LHCN-M2 (cell line): ENCODE measurements at regions not wholly inside any gene's neighbourhood (a gene's known extent, or its start where the extent isn't known, plus 50 kb on each side); places are given as distances from the start of the nearest gene placed in this dataset.

Experiments
- DNase-seq: peaks from one replicate; pipeline ENCODE4 v3.0.0-alpha.2; 2012; ENCODE audit warnings: low read depth

GRCh38 chr5:147037515-147038205 is 159.1 kb upstream of the PPP2R2B start:
- peak; percentile 82 for DNase-seq

GRCh38 chr5:147040856-147041255 is 162.3 kb upstream of the PPP2R2B start:
- DNase-seq: no peak

GRCh38 chr5:147044572-147045273 is 166.2 kb upstream of the PPP2R2B start:
- DNase-seq: no peak

- no peak for DNase-seq
These were observed 166.7 kb upstream of the PPP2R2B start for GRCh38 chr5:147045290-147045689.

GRCh38 chr5:147046281-147046680 is 167.7 kb upstream of the PPP2R2B start:
- no peak for DNase-seq

GRCh38 chr5:147046894-147047293 is 168.3 kb upstream of the PPP2R2B start:
- no peak for DNase-seq

GRCh38 chr5:147049764-147050163 is 171.2 kb upstream of the PPP2R2B start:
- no peak for DNase-seq

GRCh38 chr5:147050172-147050571 is 171.6 kb upstream of the PPP2R2B start:
- no peak for DNase-seq

- peak; percentile 47 for DNase-seq
These were observed 172.6 kb upstream of the PPP2R2B start for GRCh38 chr5:147051193-147051592.

GRCh38 chr5:147052519-147052918 is 174.0 kb upstream of the PPP2R2B start:
- no peak for DNase-seq

GRCh38 chr5:147055089-147055826 is 176.7 kb upstream of the PPP2R2B start:
- DNase-seq: no peak

GRCh38 chr5:147055850-147056566 is 177.5 kb upstream of the PPP2R2B start:
- no peak for DNase-seq

GRCh38 chr5:147057051-147057450 is 177.8 kb upstream of the STK32A start:
- no peak for DNase-seq

GRCh38 chr5:147061431-147061830 is 173.4 kb upstream of the STK32A start:
- DNase-seq: no peak

GRCh38 chr5:147062427-147062826 is 172.4 kb upstream of the STK32A start:
- no peak for DNase-seq

GRCh38 chr5:147063943-147064342 is 170.9 kb upstream of the STK32A start:
- no peak for DNase-seq

- DNase-seq: no peak
These were observed 169.8 kb upstream of the STK32A start for GRCh38 chr5:147065071-147065470.

- no peak for DNase-seq
These were observed 165.8 kb upstream of the STK32A start for GRCh38 chr5:147068998-147069397.

GRCh38 chr5:147072622-147073021 is 162.2 kb upstream of the STK32A start:
- no peak for DNase-seq

GRCh38 chr5:147073098-147073497 is 161.7 kb upstream of the STK32A start:
- no peak for DNase-seq

GRCh38 chr5:147075187-147075586 is 159.6 kb upstream of the STK32A start:
- DNase-seq: no peak

- no peak for DNase-seq
These were observed 154.4 kb upstream of the STK32A start for GRCh38 chr5:147080391-147080790.
